GM12878 (cell line): ENCODE measurements at regions not wholly inside any gene's neighbourhood (a gene's known extent, or its start where the extent isn't known, plus 50 kb on each side); places are given as distances from the start of the nearest gene placed in this dataset.

Source experiments
- CEBPB ChIP-seq, 2 experiments: fragments of 150-350 bp in 1 of 2; IDR thresholded peaks; 2 replicates each; pipeline ENCODE4 v1.6.1; 2012 to 2014; ENCODE audit warnings: low read depth in 2 of 2, low read length in 2 of 2, borderline replicate concordance in 1 of 2, inconsistent platforms in 1 of 2
- MEF2A ChIP-seq: IDR thresholded peaks from 2 replicates; pipeline ENCODE4 v1.6.1; 2011; ENCODE audit warnings: low read depth, mild to moderate bottlenecking, low read length, moderate library complexity; ENCODE audit not compliant: insufficient read depth
- MYC ChIP-seq: IDR thresholded peaks from 2 replicates; pipeline ENCODE4 v1.6.1; 2011; ENCODE audit warnings: mild to moderate bottlenecking, low read length, moderate library complexity, inconsistent platforms; ENCODE audit not compliant: insufficient read depth, insufficient replicate concordance, insufficient read length, severe bottlenecking
- NR2C2 ChIP-seq: IDR thresholded peaks from 2 replicates; pipeline ENCODE4 v1.6.1; 2011; ENCODE audit warnings: borderline replicate concordance, low read depth; ENCODE audit not compliant: control insufficient read depth, insufficient read length
- POLR2A ChIP-seq: IDR thresholded peaks from 2 replicates; pipeline ENCODE4 v1.6.1; 2011; ENCODE audit warnings: low read depth, mild to moderate bottlenecking, low read length
- POLR2AphosphoS5 ChIP-seq: IDR thresholded peaks from 2 replicates; pipeline ENCODE4 v1.6.1; 2011; ENCODE audit warnings: mild to moderate bottlenecking, low read length, inconsistent platforms
- RUNX3 ChIP-seq: IDR thresholded peaks from 2 replicates; pipeline ENCODE4 v1.6.1; 2012; ENCODE audit warnings: low read length, inconsistent platforms
- SIN3A ChIP-seq: IDR thresholded peaks from 2 replicates; pipeline ENCODE4 v1.6.1; 2012; ENCODE audit warnings: low read depth, low read length, improper control_type of control experiment
- SREBF1 ChIP-seq: IDR thresholded peaks from 2 replicates; pipeline ENCODE4 v1.6.1; 2012; ENCODE audit warnings: mild to moderate bottlenecking, low read length
- TCF12 ChIP-seq: IDR thresholded peaks from 2 replicates; pipeline ENCODE4 v1.6.1; 2011; ENCODE audit warnings: low read depth, mild to moderate bottlenecking, low read length
- ZNF384 ChIP-seq: IDR thresholded peaks from 2 replicates; pipeline ENCODE4 v1.6.1; 2012; ENCODE audit warnings: low read depth, mild to moderate bottlenecking, low read length, improper control_type of control experiment, borderline replicate concordance
- TF ChIP-seq, protein P1 (sequence below): IDR thresholded peaks from 2 replicates; pipeline ENCODE4 v1.6.1; 2012; ENCODE audit warnings: low read depth, low read length, improper control_type of control experiment
- TF ChIP-seq, protein P2 (sequence below): fragments of 450-650 bp; IDR thresholded peaks from 2 replicates; pipeline ENCODE4 v1.6.1; 2017; ENCODE audit warnings: mild to moderate bottlenecking
- TF ChIP-seq, protein P3 (sequence below), 3 experiments: IDR thresholded peaks in 2 of 3; conservative IDR thresholded peaks in 1 of 3; 2 replicates each; pipeline ENCODE4 v1.5.1; 2011; ENCODE audit warnings: low read depth in 3 of 3, low read length in 3 of 3, mild to moderate bottlenecking in 3 of 3, control low read depth in 2 of 3, moderate library complexity in 2 of 3, inconsistent platforms in 1 of 3, mixed read lengths in 1 of 3; ENCODE audit not compliant: control insufficient read depth in 2 of 3, insufficient read depth in 1 of 3; ENCODE audit errors: extremely low read depth in 1 of 3

DNA sequence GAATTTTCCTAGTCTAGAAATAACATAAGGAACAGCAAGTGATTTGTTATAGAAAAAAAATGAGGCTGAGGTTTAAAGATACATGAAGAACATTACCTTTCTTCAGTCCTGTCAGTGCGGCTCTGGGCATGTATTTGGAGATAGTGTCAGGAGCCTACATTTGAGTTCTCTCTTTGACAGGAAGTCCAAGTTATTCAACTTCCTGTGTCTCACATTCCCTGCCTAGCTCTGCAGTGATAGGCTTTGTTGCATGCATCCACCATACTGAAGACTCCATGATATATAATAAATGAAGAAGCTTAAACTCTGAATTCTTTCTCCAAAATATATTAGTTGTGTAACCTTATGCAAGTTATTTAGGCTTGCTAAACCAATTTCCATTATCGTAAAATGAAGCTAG, 148.7 kb downstream of the RELL1 start:
- TF ChIP-seq RUNX3: no peak
- TF ChIP-seq, protein P1, sequence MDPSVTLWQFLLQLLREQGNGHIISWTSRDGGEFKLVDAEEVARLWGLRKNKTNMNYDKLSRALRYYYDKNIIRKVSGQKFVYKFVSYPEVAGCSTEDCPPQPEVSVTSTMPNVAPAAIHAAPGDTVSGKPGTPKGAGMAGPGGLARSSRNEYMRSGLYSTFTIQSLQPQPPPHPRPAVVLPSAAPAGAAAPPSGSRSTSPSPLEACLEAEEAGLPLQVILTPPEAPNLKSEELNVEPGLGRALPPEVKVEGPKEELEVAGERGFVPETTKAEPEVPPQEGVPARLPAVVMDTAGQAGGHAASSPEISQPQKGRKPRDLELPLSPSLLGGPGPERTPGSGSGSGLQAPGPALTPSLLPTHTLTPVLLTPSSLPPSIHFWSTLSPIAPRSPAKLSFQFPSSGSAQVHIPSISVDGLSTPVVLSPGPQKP: no peak
- TF ChIP-seq MYC: no peak
- TF ChIP-seq SREBF1: no peak
- TF ChIP-seq ZNF384: no peak
- no peak for TF ChIP-seq SIN3A
- TF ChIP-seq, protein P2, sequence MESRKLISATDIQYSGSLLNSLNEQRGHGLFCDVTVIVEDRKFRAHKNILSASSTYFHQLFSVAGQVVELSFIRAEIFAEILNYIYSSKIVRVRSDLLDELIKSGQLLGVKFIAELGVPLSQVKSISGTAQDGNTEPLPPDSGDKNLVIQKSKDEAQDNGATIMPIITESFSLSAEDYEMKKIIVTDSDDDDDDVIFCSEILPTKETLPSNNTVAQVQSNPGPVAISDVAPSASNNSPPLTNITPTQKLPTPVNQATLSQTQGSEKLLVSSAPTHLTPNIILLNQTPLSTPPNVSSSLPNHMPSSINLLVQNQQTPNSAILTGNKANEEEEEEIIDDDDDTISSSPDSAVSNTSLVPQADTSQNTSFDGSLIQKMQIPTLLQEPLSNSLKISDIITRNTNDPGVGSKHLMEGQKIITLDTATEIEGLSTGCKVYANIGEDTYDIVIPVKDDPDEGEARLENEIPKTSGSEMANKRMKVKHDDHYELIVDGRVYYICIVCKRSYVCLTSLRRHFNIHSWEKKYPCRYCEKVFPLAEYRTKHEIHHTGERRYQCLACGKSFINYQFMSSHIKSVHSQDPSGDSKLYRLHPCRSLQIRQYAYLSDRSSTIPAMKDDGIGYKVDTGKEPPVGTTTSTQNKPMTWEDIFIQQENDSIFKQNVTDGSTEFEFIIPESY: no peak
- TF ChIP-seq, protein P3, sequence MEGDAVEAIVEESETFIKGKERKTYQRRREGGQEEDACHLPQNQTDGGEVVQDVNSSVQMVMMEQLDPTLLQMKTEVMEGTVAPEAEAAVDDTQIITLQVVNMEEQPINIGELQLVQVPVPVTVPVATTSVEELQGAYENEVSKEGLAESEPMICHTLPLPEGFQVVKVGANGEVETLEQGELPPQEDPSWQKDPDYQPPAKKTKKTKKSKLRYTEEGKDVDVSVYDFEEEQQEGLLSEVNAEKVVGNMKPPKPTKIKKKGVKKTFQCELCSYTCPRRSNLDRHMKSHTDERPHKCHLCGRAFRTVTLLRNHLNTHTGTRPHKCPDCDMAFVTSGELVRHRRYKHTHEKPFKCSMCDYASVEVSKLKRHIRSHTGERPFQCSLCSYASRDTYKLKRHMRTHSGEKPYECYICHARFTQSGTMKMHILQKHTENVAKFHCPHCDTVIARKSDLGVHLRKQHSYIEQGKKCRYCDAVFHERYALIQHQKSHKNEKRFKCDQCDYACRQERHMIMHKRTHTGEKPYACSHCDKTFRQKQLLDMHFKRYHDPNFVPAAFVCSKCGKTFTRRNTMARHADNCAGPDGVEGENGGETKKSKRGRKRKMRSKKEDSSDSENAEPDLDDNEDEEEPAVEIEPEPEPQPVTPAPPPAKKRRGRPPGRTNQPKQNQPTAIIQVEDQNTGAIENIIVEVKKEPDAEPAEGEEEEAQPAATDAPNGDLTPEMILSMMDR (IDR thresholded peaks at IDR 0.05 in 2 of 3, conservative IDR thresholded peaks at IDR 0.05 in 1 of 3; ENCODE audit: control insufficient read depth in 2 of 3, extremely low read depth in 1 of 3, insufficient read depth in 1 of 3, low read depth in 3 of 3, low read length in 3 of 3): no peak
- TF ChIP-seq POLR2A: no peak
- no peak for TF ChIP-seq POLR2AphosphoS5
- no peak for TF ChIP-seq MEF2A
- TF ChIP-seq CEBPB (IDR thresholded peaks at IDR 0.05; ENCODE audit: borderline replicate concordance in 1 of 2, low read depth in 2 of 2, low read length in 2 of 2): no peak
- no peak for TF ChIP-seq NR2C2
- no peak for TF ChIP-seq TCF12
